KMS-11 (cell line): ENCODE measurements at regions not wholly inside any gene's neighbourhood (a gene's known extent, or its start where the extent isn't known, plus 50 kb on each side); places are given as distances from the start of the nearest gene placed in this dataset.
"Not testable (repeated sequence)": the region's sequence is repeated elsewhere in the genome, so short reads cannot be mapped to it uniquely, and the experiment has no call there.

Experiments used
- H2AFZ ChIP-seq: fragments of 200-600 bp; sonication (generic); 2 replicates; pipeline ENCODE4 v1.6.1; 2016; ENCODE audit warnings: antibody characterized with exemption, mixed run types, low read depth
- H3K27ac ChIP-seq: fragments of 200-600 bp; sonication (generic); 2 replicates; pipeline ENCODE4 v1.6.1; 2016; ENCODE audit warnings: mild to moderate bottlenecking, mixed run types
- H3K27me3 ChIP-seq: fragments of 200-600 bp; sonication (generic); 2 replicates; pipeline ENCODE4 v1.6.1; 2017; ENCODE audit warnings: mild to moderate bottlenecking, low read depth, mixed run types, moderate library complexity; ENCODE audit not compliant: insufficient read depth
- H3K36me3 ChIP-seq: fragments of 200-600 bp; sonication (generic); 2 replicates; pipeline ENCODE4 v1.6.1; 2017; ENCODE audit warnings: mild to moderate bottlenecking, mixed run types; ENCODE audit not compliant: insufficient read depth
- H3K4me1 ChIP-seq: fragments of 200-600 bp; sonication (generic); 2 replicates; pipeline ENCODE4 v1.6.1; 2016; ENCODE audit warnings: mild to moderate bottlenecking, low read depth, mixed run types; ENCODE audit not compliant: poor library complexity, severe bottlenecking
- H3K4me2 ChIP-seq: fragments of 200-600 bp; sonication (generic); 2 replicates; pipeline ENCODE4 v1.7.0; 2016; ENCODE audit warnings: mild to moderate bottlenecking, mixed run types
- H3K4me3 ChIP-seq: fragments of 200-600 bp; sonication (generic); IDR thresholded peaks from 2 replicates; pipeline ENCODE4 v1.6.1; 2017; ENCODE audit warnings: low read depth, low read length, mixed read lengths; ENCODE audit not compliant: insufficient read depth
- H3K79me2 ChIP-seq: fragments of 200-600 bp; sonication (generic); 2 replicates; pipeline ENCODE4 v1.6.1; 2016; ENCODE audit warnings: low read depth, mixed run types; ENCODE audit not compliant: insufficient read depth
- H3K9ac ChIP-seq: fragments of 200-600 bp; sonication (generic); 2 replicates; pipeline ENCODE4 v1.6.1; 2016; ENCODE audit warnings: mild to moderate bottlenecking, mixed run types
- H4K20me1 ChIP-seq: fragments of 200-600 bp; sonication (generic); 2 replicates; pipeline ENCODE4 v1.6.1; 2016; ENCODE audit warnings: mild to moderate bottlenecking, mixed run types; ENCODE audit not compliant: insufficient read depth
- CTCF ChIP-seq: fragments of 200-600 bp; sonication (generic); conservative IDR thresholded peaks from 2 replicates; pipeline ENCODE4 v1.6.1; 2017; ENCODE audit warnings: low read depth, mild to moderate bottlenecking, antibody characterized with exemption, low read length, moderate library complexity, mixed read lengths

- H3K27me3 ChIP-seq = no peaks in the 10 kb centered on the region
- H4K20me1 ChIP-seq = no peaks in the 10 kb centered on the region
- no peak overlapping the region for H2AFZ ChIP-seq
- no peak overlapping the region for H3K9ac ChIP-seq
- H3K4me3 ChIP-seq = no peak overlapping the region
- no peaks in the 10 kb centered on the region for H3K4me1 ChIP-seq
- H3K36me3 ChIP-seq = no peaks in the 10 kb centered on the region
- no peak overlapping the region for H3K4me2 ChIP-seq
- H3K27ac ChIP-seq = no peak overlapping the region
- no peaks in the 10 kb centered on the region for H3K79me2 ChIP-seq
- no peak for TF ChIP-seq CTCF
These were observed 241.7 kb upstream of the CDH8 start for GRCh38 chr16:62277942-62278341.

- Histone ChIP-seq H3K9ac (no peak overlapping the region), H3K79me2 (no peaks in the 10 kb centered on the region), H2AFZ (no peak overlapping the region), H3K36me3 (no peaks in the 10 kb centered on the region), H3K4me1 (no peaks in the 10 kb centered on the region), H3K27ac (no peak overlapping the region), H3K4me2 (no peak overlapping the region), H3K4me3 (no peak overlapping the region), H4K20me1 (no peaks in the 10 kb centered on the region), H3K27me3 (no peaks in the 10 kb centered on the region)
- TF ChIP-seq CTCF = no peak
These were observed 240.4 kb upstream of the CDH8 start for GRCh38 chr16:62276637-62277036.

- Histone ChIP-seq H4K20me1 (no peaks in the 10 kb centered on the region), H3K4me2 (no peak overlapping the region), H3K9ac (no peak overlapping the region), H3K4me1 (no peaks in the 10 kb centered on the region), H3K36me3 (no peaks in the 10 kb centered on the region), H3K4me3 (no peak overlapping the region), H3K27ac (no peak overlapping the region), H2AFZ (no peak overlapping the region), H3K27me3 (no peaks in the 10 kb centered on the region), H3K79me2 (no peaks in the 10 kb centered on the region)
- no peak for TF ChIP-seq CTCF
These were observed 235.8 kb upstream of the CDH8 start for GRCh38 chr16:62272035-62272434.

- H3K9ac ChIP-seq = no peak overlapping the region
- H3K4me2 ChIP-seq = no peak overlapping the region
- no peak overlapping the region for H3K4me3 ChIP-seq
- H3K79me2 ChIP-seq = no peaks in the 10 kb centered on the region
- TF ChIP-seq CTCF = no peak
- H2AFZ ChIP-seq = no peak overlapping the region
- no peaks in the 10 kb centered on the region for H3K27me3 ChIP-seq
- no peaks in the 10 kb centered on the region for H3K36me3 ChIP-seq
- no peaks in the 10 kb centered on the region for H3K4me1 ChIP-seq
- H3K27ac ChIP-seq = no peak overlapping the region
- no peaks in the 10 kb centered on the region for H4K20me1 ChIP-seq
These were observed 225.5 kb upstream of the CDH8 start for GRCh38 chr16:62261760-62262159.

- not testable (repeated sequence) for H3K27me3 ChIP-seq, H3K4me2 ChIP-seq, H4K20me1 ChIP-seq, H3K79me2 ChIP-seq, H3K36me3 ChIP-seq, H2AFZ ChIP-seq, H3K9ac ChIP-seq, H3K27ac ChIP-seq, H3K4me1 ChIP-seq, H3K4me3 ChIP-seq
These were observed 222.7 kb upstream of the CDH8 start for GRCh38 chr16:62258931-62259435.
